Left forelimb (tissue), 1 donor: ENCODE measurements at regions not wholly inside any gene's neighbourhood (a gene's known extent, or its start where the extent isn't known, plus 50 kb on each side); places are given as distances from the start of the nearest gene placed in this dataset.
A peak's percentile ranks its signal among the peaks of the same experiment; 100 is the strongest.
"Not testable (repeated sequence)": the region's sequence is repeated elsewhere in the genome, so short reads cannot be mapped to it uniquely, and the experiment has no call there.

Source experiments
- DNase-seq: peaks from one replicate; pipeline ENCODE4 v3.0.0-alpha.2; 2018; ENCODE audit warnings: low spot score

- no peak for DNase-seq
Measured at GRCh38 chr2:58769111-58769863, 528.2 kb upstream of the FANCL start.

GRCh38 chr2:58768715-58769080 is 527.6 kb upstream of the FANCL start:
- no peak for DNase-seq

GRCh38 chr2:58767828-58768714 is 526.9 kb upstream of the FANCL start:
- no peak for DNase-seq

DNA sequence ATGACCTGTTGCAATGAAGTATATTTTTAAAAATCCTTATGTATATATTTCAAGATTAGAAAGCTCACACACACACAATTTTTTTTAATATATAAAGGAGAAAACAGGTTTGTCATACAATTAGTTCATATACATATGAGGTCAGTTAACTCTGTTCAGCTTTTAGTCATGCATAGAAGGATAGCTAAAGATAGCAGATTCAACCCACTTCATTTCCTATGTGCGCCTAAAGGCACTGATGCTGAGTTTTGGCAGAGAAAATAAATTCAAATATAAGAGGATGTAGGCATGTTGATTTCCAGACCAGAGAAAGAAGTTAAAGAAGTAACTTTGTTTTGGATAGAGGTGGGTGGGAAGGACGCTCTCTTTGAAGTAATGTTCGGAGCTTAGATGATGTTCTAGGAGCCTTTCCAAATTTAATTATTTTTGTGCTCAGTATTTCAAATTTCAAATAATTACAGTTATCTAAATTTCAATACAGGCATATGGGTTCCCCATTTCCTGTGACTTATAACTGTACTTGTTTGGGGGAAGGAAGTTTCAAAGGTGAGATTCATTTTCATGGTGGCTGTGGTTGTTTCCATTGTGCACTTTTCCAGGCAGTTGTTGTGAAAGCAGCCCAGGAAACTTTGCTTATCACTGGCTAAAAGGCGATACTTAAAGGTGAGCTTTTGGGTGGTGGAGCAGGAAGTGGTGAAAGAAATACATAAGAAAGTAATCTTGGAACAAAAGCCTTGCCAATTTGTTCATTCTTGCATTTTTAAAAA is 523.4 kb upstream of the FANCL start:
- no peak for DNase-seq

DNA sequence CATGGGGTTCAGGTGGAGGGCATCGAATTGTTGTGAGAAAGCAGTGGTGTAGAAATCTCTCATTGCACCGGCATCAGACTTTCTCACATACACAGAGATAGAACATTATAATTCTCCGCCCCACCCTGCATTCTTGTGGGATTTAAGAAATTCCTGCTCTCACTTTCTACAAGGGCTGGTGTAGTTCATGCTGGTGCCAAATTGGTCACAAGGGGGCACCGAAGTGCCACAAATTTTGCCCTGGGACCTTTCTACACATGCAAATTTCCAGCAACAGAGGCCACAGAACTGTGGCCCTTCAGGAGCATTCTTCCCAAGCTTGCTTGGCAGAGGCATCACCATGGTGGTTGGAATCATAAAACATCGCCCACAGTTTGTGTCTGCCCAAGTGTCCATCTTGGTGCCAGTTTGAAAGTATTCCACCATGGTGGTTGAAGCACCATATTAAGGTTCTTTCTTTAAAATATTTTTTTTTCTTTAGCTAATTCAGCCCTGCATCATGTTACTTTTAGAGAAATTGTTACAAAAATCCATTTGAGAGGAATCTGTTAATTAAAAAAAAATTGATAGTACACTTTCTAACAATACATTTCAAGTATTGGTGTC is 521.2 kb upstream of the FANCL start:
- DNase-seq: peak; percentile 67

GRCh38 chr2:58757971-58758370 is 516.8 kb upstream of the FANCL start:
- no peak for DNase-seq

DNA sequence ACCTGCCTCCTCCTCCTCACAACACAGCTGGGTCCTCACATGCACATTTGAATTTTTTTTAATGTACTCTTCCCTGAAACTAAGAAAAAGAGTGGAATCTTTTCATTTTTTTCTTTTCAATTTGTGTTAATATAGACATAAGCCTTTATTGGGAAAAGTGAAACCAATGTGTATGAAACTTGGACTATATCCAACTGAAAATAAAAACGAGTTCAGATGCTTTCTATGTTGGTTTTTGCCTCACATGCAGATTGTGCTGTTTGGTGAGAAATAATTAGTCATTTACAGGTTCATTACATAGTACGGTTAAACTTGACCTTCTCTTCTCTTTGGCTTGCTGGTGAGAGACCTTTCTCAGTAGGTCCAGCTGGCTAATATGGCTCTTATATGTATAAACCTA is 515.2 kb upstream of the FANCL start:
- DNase-seq: no peak

DNA sequence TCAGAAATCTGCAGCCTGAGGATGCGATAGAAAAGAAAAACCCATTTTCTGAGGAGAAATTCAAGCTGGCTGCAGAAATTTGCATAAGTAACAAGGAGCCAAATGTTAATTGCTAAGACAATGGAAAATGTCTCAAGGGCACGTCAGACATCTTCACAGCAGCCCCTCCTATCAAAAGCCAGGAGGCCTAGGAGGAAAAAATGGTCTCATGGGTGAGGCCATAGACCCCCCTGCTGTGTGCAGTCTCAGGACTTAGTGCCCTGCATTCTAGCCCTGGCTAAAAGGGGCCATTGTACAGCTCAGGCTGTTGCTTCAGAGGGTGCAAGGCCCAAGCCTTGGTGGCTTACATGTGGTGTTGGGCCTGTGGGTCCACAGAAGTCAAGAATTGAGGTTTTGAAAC is 511.4 kb upstream of the FANCL start:
- DNase-seq: not testable (repeated sequence)

GRCh38 chr2:58751676-58752075 is 510.6 kb upstream of the FANCL start:
- DNase-seq: not testable (repeated sequence)

- DNase-seq: no peak
Measured at GRCh38 chr2:58749041-58749440, 507.9 kb upstream of the FANCL start.

GRCh38 chr2:58745334-58745733 is 504.2 kb upstream of the FANCL start:
- not testable (repeated sequence) for DNase-seq

DNA sequence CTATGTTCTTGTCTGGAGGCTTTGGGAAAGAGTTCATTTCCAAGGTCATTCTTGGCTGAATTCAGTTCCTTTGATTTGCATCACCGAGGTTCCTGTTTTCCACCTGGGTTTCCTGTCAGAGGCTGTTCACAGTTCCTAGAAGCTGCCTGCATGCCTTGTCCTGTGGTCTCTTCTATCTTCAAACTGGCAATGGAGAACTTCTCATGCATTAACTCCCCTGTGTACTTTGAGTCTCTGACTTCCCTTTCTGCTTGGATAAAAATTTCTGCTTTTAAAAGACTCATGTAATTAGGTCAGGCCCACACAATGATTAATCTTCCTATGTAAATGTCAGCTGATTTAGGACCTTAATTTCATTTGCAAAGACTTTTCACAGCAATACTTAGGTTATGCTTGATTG is 499.3 kb upstream of the FANCL start:
- DNase-seq: no peak

- DNase-seq: no peak
Measured at GRCh38 chr2:58739033-58739432, 497.9 kb upstream of the FANCL start.

GRCh38 chr2:58734365-58734764 is 493.2 kb upstream of the FANCL start:
- no peak for DNase-seq

DNA sequence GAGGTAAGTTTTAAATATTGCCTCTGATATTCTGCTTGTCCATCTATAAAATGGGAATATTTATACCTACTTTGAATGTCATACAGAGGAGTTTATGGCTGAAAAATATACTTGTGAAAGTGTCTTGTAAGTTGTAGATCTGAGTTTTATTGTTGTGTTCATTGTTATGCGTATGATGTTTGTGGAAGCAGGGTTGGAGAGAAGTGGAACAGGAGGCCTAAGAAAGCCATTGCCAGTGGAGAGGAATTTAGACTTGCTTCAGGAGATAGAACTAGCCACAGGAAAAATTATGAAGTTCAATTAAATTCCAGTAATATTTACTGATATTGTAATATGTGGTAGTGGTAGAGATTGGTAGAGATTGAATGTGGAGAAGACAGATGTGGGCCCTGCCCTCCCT is 491.9 kb upstream of the FANCL start:
- no peak for DNase-seq

GRCh38 chr2:58731488-58731869 is 490.4 kb upstream of the FANCL start:
- no peak for DNase-seq

GRCh38 chr2:58730764-58731487 is 489.8 kb upstream of the FANCL start:
- no peak for DNase-seq

- no peak for DNase-seq
Measured at GRCh38 chr2:58727981-58728656, 487.0 kb upstream of the FANCL start.

- DNase-seq: no peak
Measured at GRCh38 chr2:58721912-58722591, 480.9 kb upstream of the FANCL start.
